IMR-90 (cell line): ENCODE measurements at regions not wholly inside any gene's neighbourhood (a gene's known extent, or its start where the extent isn't known, plus 50 kb on each side); places are given as distances from the start of the nearest gene placed in this dataset.
"Not testable (repeated sequence)": the region's sequence is repeated elsewhere in the genome, so short reads cannot be mapped to it uniquely, and the experiment has no call there.

Source experiments
- ATAC-seq: fragments of 200-7000 bp; cut with Tn5 transposase; 2 replicates; pipeline ENCODE4 v1.9.1; 2020; ENCODE audit warnings: low read depth, mild to moderate bottlenecking, moderate library complexity
- BruUV-seq: library from RNA; stranded (reverse); fragments of 400-500 nt; replicated peaks from 2 replicates; lab custom pipeline; 2021; lab: Mats Ljungman, UMichigan
- CTCF ChIA-PET: fragments of 300-600 bp; formaldehyde crosslinking; extraction: SDS; loops from one replicate; lab custom pipeline; 2021; ENCODE audit warnings: antibody characterized with exemption; lab: Yijun Ruan, JAX
- POLR2A ChIA-PET: fragments of 300-600 bp; sonication (Branson Sonifier 250); formaldehyde crosslinking; loops from one replicate; lab custom pipeline; 2022; ENCODE audit warnings: antibody characterized with exemption; ENCODE audit not compliant: unreplicated experiment; lab: Charles Lee
- DNase-seq: peaks from one replicate; pipeline ENCODE4 v3.0.0; 2013
- H2AFZ ChIP-seq: replicated peaks from 2 replicates; pipeline ENCODE3; 2013; ENCODE audit warnings: low read length, mild to moderate bottlenecking; ENCODE audit not compliant: poor library complexity
- H2AK5ac ChIP-seq: 2 replicates; pipeline ENCODE4 v1.6.1; 2013; ENCODE audit warnings: low read depth, low read length, inconsistent platforms
- H2AK9ac ChIP-seq: replicated peaks from 2 replicates; pipeline ENCODE3; 2013; ENCODE audit warnings: mild to moderate bottlenecking, low read depth, low read length, moderate library complexity; ENCODE audit not compliant: poor library complexity
- H2BK120ac ChIP-seq: 2 replicates; pipeline ENCODE4 v1.6.1; 2013; ENCODE audit warnings: low read depth, low read length, inconsistent platforms
- H2BK15ac ChIP-seq: 3 replicates; pipeline ENCODE4 v1.6.1; 2013; ENCODE audit warnings: low read depth, low read length, inconsistent platforms
- H2BK20ac ChIP-seq: 2 replicates; pipeline ENCODE4 v1.6.1; 2013; ENCODE audit warnings: low read depth, mild to moderate bottlenecking, inconsistent platforms, low read length, moderate library complexity
- H2BK5ac ChIP-seq: 2 replicates; pipeline ENCODE4 v1.6.1; 2013; ENCODE audit warnings: mild to moderate bottlenecking, low read depth, low read length, inconsistent platforms; ENCODE audit not compliant: poor library complexity, severe bottlenecking
- H3K14ac ChIP-seq: replicated peaks from 2 replicates; pipeline ENCODE4 v1.6.1; 2013; ENCODE audit warnings: low read depth, low read length, inconsistent platforms
- H3K18ac ChIP-seq: 2 replicates; pipeline ENCODE4 v1.6.1; 2013; ENCODE audit warnings: low read depth, low read length, control low read depth
- H3K23ac ChIP-seq: 2 replicates; pipeline ENCODE4 v1.6.1; 2013; ENCODE audit warnings: low read depth, low read length, inconsistent platforms
- H3K27ac ChIP-seq: 2 replicates; pipeline ENCODE4 v1.5.1; 2013; ENCODE audit warnings: mild to moderate bottlenecking, control low read depth, low read length; ENCODE audit not compliant: insufficient read depth
- H3K27me3 ChIP-seq: 2 replicates; pipeline ENCODE4 v1.6.1; 2013; ENCODE audit warnings: low read length; ENCODE audit not compliant: control insufficient read depth, insufficient read depth
- H3K36me3 ChIP-seq: 2 replicates; pipeline ENCODE4 v1.6.1; 2013; ENCODE audit warnings: low read length, mixed read lengths; ENCODE audit not compliant: control insufficient read depth, insufficient read depth
- H3K4ac ChIP-seq: 2 replicates; pipeline ENCODE4 v1.6.1; 2013; ENCODE audit warnings: low read depth, low read length, inconsistent platforms
- H3K4me1 ChIP-seq: 2 replicates; pipeline ENCODE4 v1.6.1; 2013; ENCODE audit warnings: low read length, mixed read lengths; ENCODE audit not compliant: control insufficient read depth, insufficient read depth
- H3K4me2 ChIP-seq: 2 replicates; pipeline ENCODE4 v1.6.1; 2013; ENCODE audit warnings: low read depth, mild to moderate bottlenecking, control low read depth, low read length, moderate library complexity
- H3K4me3 ChIP-seq: 2 replicates; pipeline ENCODE4 v1.5.1; 2013; ENCODE audit warnings: low read depth, mild to moderate bottlenecking, control low read depth, low read length, moderate library complexity; ENCODE audit not compliant: insufficient read depth
- H3K56ac ChIP-seq: 2 replicates; pipeline ENCODE4 v1.6.1; 2013; ENCODE audit warnings: low read length, inconsistent platforms; ENCODE audit not compliant: insufficient read depth; ENCODE audit errors: extremely low read depth
- H3K79me1 ChIP-seq, 2 experiments: 2 replicates each; pipeline ENCODE4 v1.6.1; 2013; ENCODE audit warnings: low read length in 2 of 2, inconsistent platforms in 1 of 2, low read depth in 1 of 2
- H3K9ac ChIP-seq: 2 replicates; pipeline ENCODE4 v1.6.1; 2013; ENCODE audit warnings: low read depth, low read length, control low read depth
- H3K9me1 ChIP-seq: 2 replicates; pipeline ENCODE4 v1.6.1; 2013; ENCODE audit warnings: low read length, inconsistent platforms; ENCODE audit not compliant: insufficient read depth
- H3K9me3 ChIP-seq: 2 replicates; pipeline ENCODE4 v1.6.1; 2013; ENCODE audit warnings: low read length; ENCODE audit not compliant: control insufficient read depth, insufficient read depth
- H4K20me1 ChIP-seq: 2 replicates; pipeline ENCODE4 v1.6.1; 2013; ENCODE audit warnings: low read length, inconsistent platforms; ENCODE audit not compliant: insufficient read depth
- H4K5ac ChIP-seq: 2 replicates; pipeline ENCODE4 v1.6.1; 2013; ENCODE audit warnings: mild to moderate bottlenecking, low read depth, low read length, control low read depth
- H4K8ac ChIP-seq, 2 experiments: 2 replicates each; pipeline ENCODE4 v1.6.1; 2013; ENCODE audit warnings: low read depth in 2 of 2, low read length in 2 of 2, control low read depth in 1 of 2, inconsistent platforms in 1 of 2
- H4K91ac ChIP-seq: 2 replicates; pipeline ENCODE4 v1.6.1; 2013; ENCODE audit warnings: low read depth, low read length, inconsistent platforms; ENCODE audit not compliant: insufficient read depth
- WGBS, 2 experiments: methylation state at CpG; one replicate each; pipeline versions ENCODE4 v1.1.5 to v1.1.7; 2013; ENCODE audit warnings: missing lambda C conversion rate in 2 of 2; ENCODE audit not compliant: insufficient read length in 1 of 2; ENCODE audit errors: extremely low coverage in 2 of 2; 5-methylcytosine and 5-hydroxymethylcytosine counted together
- dilution Hi-C: fragments of 300-500 bp; cut with HindIII; formaldehyde crosslinking; loops from one replicate; pipeline ENCODE4 v1.14.3; 2018; ENCODE audit warnings: low sequenced_read_pairs; ENCODE audit not compliant: unreplicated experiment
- in situ Hi-C: fragments of 300-500 bp; cut with MboI; formaldehyde crosslinking; loops from 3 replicates; pipeline ENCODE4 v1.14.3; 2019; ENCODE audit warnings: low sequenced_read_pairs, inconsistent platforms, mixed read lengths
- intact Hi-C: fragments of 100-400 bp; cut with micrococcal nuclease; formaldehyde crosslinking; loops from 2 replicates; pipeline ENCODE4 v1.10.0; 2022

GRCh38 chr9:42513535-42513934, 330.1 kb downstream of the SPATA31A6 start:
- H3K4ac ChIP-seq, H2AK5ac ChIP-seq, H2AFZ ChIP-seq, CTCF ChIA-PET, H3K9me1 ChIP-seq, H3K18ac ChIP-seq, H3K56ac ChIP-seq, H4K91ac ChIP-seq, H4K8ac ChIP-seq, intact Hi-C loops, H2BK20ac ChIP-seq, H3K79me1 ChIP-seq, H3K4me3 ChIP-seq, in situ Hi-C loops, DNase-seq, H3K9ac ChIP-seq, H3K4me1 ChIP-seq, dilution Hi-C loops, H4K20me1 ChIP-seq, H4K5ac ChIP-seq, H3K9me3 ChIP-seq, H3K36me3 ChIP-seq, H2AK9ac ChIP-seq, H2BK120ac ChIP-seq, H2BK5ac ChIP-seq, H2BK15ac ChIP-seq, H3K27ac ChIP-seq, H3K4me2 ChIP-seq, BruUV-seq, ATAC-seq, H3K27me3 ChIP-seq, H3K14ac ChIP-seq, POLR2A ChIA-PET, H3K23ac ChIP-seq: not testable (repeated sequence)
- no CpG with 5 or more reads among the region's 2 CpGs for WGBS, 2 experiments

GRCh38 chr9:42534325-42534983, 351.0 kb downstream of the SPATA31A6 start:
- no CpG with 5 or more reads among the region's 13 CpGs for WGBS, 2 experiments
- dilution Hi-C loops = not testable (repeated sequence)

More at GRCh38 chr9:42534325-42534983, 351.0 kb downstream of the SPATA31A6 start:
- H3K4me2 ChIP-seq, BruUV-seq, H2BK15ac ChIP-seq, H2AFZ ChIP-seq, H4K8ac ChIP-seq, H3K9me1 ChIP-seq, H3K23ac ChIP-seq, POLR2A ChIA-PET, H4K20me1 ChIP-seq, H2BK20ac ChIP-seq, H3K9ac ChIP-seq, H3K4me3 ChIP-seq, H2BK5ac ChIP-seq, H2BK120ac ChIP-seq, H3K9me3 ChIP-seq, H3K18ac ChIP-seq, H3K56ac ChIP-seq, in situ Hi-C loops, H3K27me3 ChIP-seq, H3K4ac ChIP-seq, intact Hi-C loops, H4K5ac ChIP-seq, ATAC-seq, H3K36me3 ChIP-seq, H3K79me1 ChIP-seq, CTCF ChIA-PET, H3K27ac ChIP-seq, H2AK9ac ChIP-seq, H3K14ac ChIP-seq, H2AK5ac ChIP-seq, H3K4me1 ChIP-seq, H4K91ac ChIP-seq: not testable (repeated sequence)
- peak; percentile 37 for DNase-seq
